Sigmoid colon (tissue), 6 donors: ENCODE measurements at regions not wholly inside any gene's neighbourhood (a gene's known extent, or its start where the extent isn't known, plus 50 kb on each side); places are given as distances from the start of the nearest gene placed in this dataset.

Experiments used
- DNase-seq: peaks from one replicate; pipeline ENCODE4 v3.0.0-alpha.2; 2019
- H3K27ac ChIP-seq, 4 donors: fragments of 200-600 bp; sonication (generic); one replicate each; pipeline ENCODE4 v1.5.1; 2016 to 2019; ENCODE audit warnings: mild to moderate bottlenecking in 1 of 4
- H3K27me3 ChIP-seq, 3 donors: fragments of 200-600 bp; sonication (generic); one replicate each; pipeline ENCODE4 v1.5.1; 2019; ENCODE audit warnings: mild to moderate bottlenecking in 1 of 3
- H3K36me3 ChIP-seq, 4 donors: fragments of 200-600 bp; sonication (generic); one replicate each; pipeline ENCODE4 v1.5.1; 2016 to 2019
- H3K4me1 ChIP-seq, 4 donors: fragments of 200-600 bp; sonication (generic); one replicate each; pipeline ENCODE4 v1.5.1; 2017 to 2019
- H3K4me3 ChIP-seq, 4 donors: fragments of 200-600 bp; sonication (generic); one replicate each; pipeline ENCODE4 v1.5.1; 2017 to 2019; ENCODE audit warnings: mild to moderate bottlenecking in 2 of 4, moderate library complexity in 1 of 4
- H3K9me3 ChIP-seq, 4 donors: fragments of 200-600 bp in 3 of 4; sonication (generic) in 3 of 4; one replicate each; pipeline versions ENCODE4 v1.5.1 to v1.6.1; 2013 to 2019
- EP300 ChIP-seq, 4 donors: sonication (generic); formaldehyde crosslinking; IDR thresholded peaks; one replicate each; pipeline ENCODE4 v1.6.1; 2017; ENCODE audit warnings: antibody characterized with exemption in 4 of 4
- POLR2A ChIP-seq, 2 donors: fragments of 450-650 bp; IDR thresholded peaks; one replicate each; pipeline ENCODE4 v1.6.1; 2016; ENCODE audit warnings: antibody characterized with exemption in 2 of 2, mild to moderate bottlenecking in 2 of 2, moderate library complexity in 2 of 2
- POLR2AphosphoS5 ChIP-seq, 4 donors: sonication (generic); formaldehyde crosslinking; IDR thresholded peaks; one replicate each; pipeline ENCODE4 v1.6.1; 2017; ENCODE audit warnings: antibody characterized with exemption in 4 of 4
- WGBS, 2 donors: extraction: QIAGEN DNeasy Blood & Tissue Kit; methylation state at CpG; one replicate each; pipeline ENCODE4 v1.1.7; 2013; 5-methylcytosine and 5-hydroxymethylcytosine counted together
- intact Hi-C: fragments of 100-400 bp; cut with DNase I; formaldehyde crosslinking; loops from one replicate; pipeline ENCODE4 v1.15.1; 2023
- TF ChIP-seq, protein P1 (sequence below), 4 experiments: fragments of 450-650 bp in 3 of 4; fragments of 200-600 bp in 1 of 4; IDR thresholded peaks; one replicate each; pipeline ENCODE4 v1.5.1; 2016 to 2019; ENCODE audit warnings: antibody characterized with exemption in 4 of 4, mild to moderate bottlenecking in 3 of 4, moderate library complexity in 2 of 4
- donor health status: healthy with polysubstance abuse.
- donor health status: healthy.

- Histone ChIP-seq H3K4me3 (no peak overlapping the region), H3K27me3 (no peaks in the 10 kb centered on the region), H3K27ac (no peak overlapping the region), H3K4me1 (peaks cover 0 to 7% (median 3%) of the 10 kb centered on the region in 4 donors), H3K9me3 (no peaks in the 10 kb centered on the region), H3K36me3 (no peaks in the 10 kb centered on the region)
- no peak for TF ChIP-seq EP300 (IDR thresholded peaks at IDR 0.05)
- TF ChIP-seq POLR2A (IDR thresholded peaks at IDR 0.05), result no peak
- TF ChIP-seq, protein P1, sequence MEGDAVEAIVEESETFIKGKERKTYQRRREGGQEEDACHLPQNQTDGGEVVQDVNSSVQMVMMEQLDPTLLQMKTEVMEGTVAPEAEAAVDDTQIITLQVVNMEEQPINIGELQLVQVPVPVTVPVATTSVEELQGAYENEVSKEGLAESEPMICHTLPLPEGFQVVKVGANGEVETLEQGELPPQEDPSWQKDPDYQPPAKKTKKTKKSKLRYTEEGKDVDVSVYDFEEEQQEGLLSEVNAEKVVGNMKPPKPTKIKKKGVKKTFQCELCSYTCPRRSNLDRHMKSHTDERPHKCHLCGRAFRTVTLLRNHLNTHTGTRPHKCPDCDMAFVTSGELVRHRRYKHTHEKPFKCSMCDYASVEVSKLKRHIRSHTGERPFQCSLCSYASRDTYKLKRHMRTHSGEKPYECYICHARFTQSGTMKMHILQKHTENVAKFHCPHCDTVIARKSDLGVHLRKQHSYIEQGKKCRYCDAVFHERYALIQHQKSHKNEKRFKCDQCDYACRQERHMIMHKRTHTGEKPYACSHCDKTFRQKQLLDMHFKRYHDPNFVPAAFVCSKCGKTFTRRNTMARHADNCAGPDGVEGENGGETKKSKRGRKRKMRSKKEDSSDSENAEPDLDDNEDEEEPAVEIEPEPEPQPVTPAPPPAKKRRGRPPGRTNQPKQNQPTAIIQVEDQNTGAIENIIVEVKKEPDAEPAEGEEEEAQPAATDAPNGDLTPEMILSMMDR (IDR thresholded peaks at IDR 0.05), result no peak
- TF ChIP-seq POLR2AphosphoS5 (IDR thresholded peaks at IDR 0.05), result no peak
- intact Hi-C loops, result no loop called here
- no peak for DNase-seq
- WGBS, 2 donors, result 63 to 79% methylated on average over 1 of the region's 1 CpG
Observed at GRCh38 chr10:105967256-105967655, 1197.2 kb downstream of the SORCS1 start.

- Histone ChIP-seq H3K9me3 (no peaks in the 10 kb centered on the region), H3K27me3 (no peaks in the 10 kb centered on the region), H3K4me1 (peaks cover 0 to 7% (median 3%) of the 10 kb centered on the region in 4 donors), H3K4me3 (no peak overlapping the region), H3K27ac (no peak overlapping the region), H3K36me3 (no peaks in the 10 kb centered on the region)
- 74 to 77% methylated on average over 1 of the region's 1 CpG for WGBS, 2 donors
- DNase-seq, result no peak
- TF ChIP-seq, protein P1 (IDR thresholded peaks at IDR 0.05), result no peak
- no peak for TF ChIP-seq POLR2A (IDR thresholded peaks at IDR 0.05)
- TF ChIP-seq EP300 (IDR thresholded peaks at IDR 0.05), result no peak
- TF ChIP-seq POLR2AphosphoS5 (IDR thresholded peaks at IDR 0.05), result no peak
- intact Hi-C loops, result no loop called here
Observed at GRCh38 chr10:105965141-105965540, 1199.4 kb downstream of the SORCS1 start.

GRCh38 chr10:105964009-105964408, 1200.5 kb downstream of the SORCS1 start:
- Histone ChIP-seq H3K9me3 (no peaks in the 10 kb centered on the region), H3K27ac (no peak overlapping the region), H3K36me3 (no peaks in the 10 kb centered on the region), H3K27me3 (no peaks in the 10 kb centered on the region), H3K4me1 (peaks cover 0 to 7% (median 3%) of the 10 kb centered on the region in 4 donors), H3K4me3 (no peak overlapping the region)
- TF ChIP-seq POLR2A (IDR thresholded peaks at IDR 0.05), result no peak
- no peak for TF ChIP-seq POLR2AphosphoS5 (IDR thresholded peaks at IDR 0.05)
- no peak for TF ChIP-seq EP300 (IDR thresholded peaks at IDR 0.05)
- TF ChIP-seq, protein P1 (IDR thresholded peaks at IDR 0.05), result no peak
- no peak for DNase-seq
- 60 to 75% methylated on average over 5 of the region's 5 CpGs for WGBS, 2 donors
- intact Hi-C loops, result no loop called here

DNA sequence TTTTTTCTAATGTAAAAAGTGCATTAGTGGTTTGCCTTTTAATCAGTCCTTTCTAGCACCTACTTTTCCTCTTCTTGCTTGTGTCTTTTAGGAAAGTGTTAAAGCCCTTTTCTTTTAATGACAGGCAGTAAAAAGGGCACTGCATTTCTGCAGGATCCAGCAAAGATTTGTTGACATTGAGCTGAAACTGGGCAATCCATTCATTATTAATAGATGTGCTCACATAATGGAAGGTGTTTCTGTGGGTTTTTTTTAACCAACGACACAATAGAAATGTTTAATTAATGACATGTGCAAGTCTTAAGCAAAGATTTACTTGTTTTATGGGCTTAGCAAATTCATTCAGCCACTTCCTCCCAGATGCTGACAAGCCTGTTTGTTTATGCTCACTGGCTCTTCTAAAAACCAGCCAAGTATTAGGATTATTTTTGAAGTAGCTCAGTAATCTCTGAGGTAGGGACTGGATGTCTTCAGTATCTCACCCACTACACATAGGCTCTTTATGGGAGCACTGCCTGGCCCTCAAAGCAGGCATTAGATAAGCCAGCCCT, 1201.1 kb downstream of the SORCS1 start:
- 8 to 17% methylated on average over 1 of the region's 1 CpG for WGBS, 2 donors
- DNase-seq, result no peak
- Histone ChIP-seq H3K4me1 (peaks cover 0 to 7% (median 3%) of the 10 kb centered on the region in 4 donors), H3K27me3 (no peaks in the 10 kb centered on the region), H3K27ac (no peak overlapping the region), H3K9me3 (no peaks in the 10 kb centered on the region), H3K4me3 (no peak overlapping the region), H3K36me3 (no peaks in the 10 kb centered on the region)
- intact Hi-C loops, result no loop called here
- TF ChIP-seq, protein P1 (IDR thresholded peaks at IDR 0.05), result no peak
- TF ChIP-seq POLR2A (IDR thresholded peaks at IDR 0.05), result no peak
- no peak for TF ChIP-seq POLR2AphosphoS5 (IDR thresholded peaks at IDR 0.05)
- no peak for TF ChIP-seq EP300 (IDR thresholded peaks at IDR 0.05)

DNA sequence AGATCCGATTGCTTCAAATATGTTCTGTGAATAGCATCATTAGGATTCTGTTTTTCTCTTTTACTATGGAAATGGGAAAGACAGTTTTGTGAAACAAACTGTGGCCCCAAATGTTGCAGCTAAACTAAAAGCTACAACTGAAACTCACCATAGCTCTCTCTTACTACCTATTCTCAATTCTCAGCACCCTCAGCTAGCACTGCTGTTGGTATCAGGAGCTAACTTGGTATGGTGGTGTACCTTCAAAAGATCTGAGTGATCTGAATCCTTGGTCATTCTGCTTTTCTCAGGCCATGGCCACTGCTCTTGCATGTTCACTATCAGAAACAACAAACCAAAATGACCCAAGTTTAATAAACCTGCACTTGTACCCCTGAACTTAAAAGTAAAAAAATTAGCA, 1208.0 kb downstream of the SORCS1 start:
- intact Hi-C loops, result loop anchor here (10.0 kb wide), 1 partner anchor 218 kb away; no protein-coding TSS in a partner anchor

More for the DNA sequence above, 1208.0 kb downstream of the SORCS1 start:
- no peaks in the 10 kb centered on the region for H3K27me3 ChIP-seq
- peaks cover 0 to 29% (median 9%) of the 10 kb centered on the region in 4 donors for H3K4me1 ChIP-seq
- peaks cover 0 to 3% (median 0%) of the 10 kb centered on the region in 4 donors for H3K9me3 ChIP-seq
- TF ChIP-seq POLR2A (IDR thresholded peaks at IDR 0.05) (no peak), POLR2AphosphoS5 (IDR thresholded peaks at IDR 0.05) (no peak), EP300 (IDR thresholded peaks at IDR 0.05) (no peak)
- TF ChIP-seq, protein P1 (IDR thresholded peaks at IDR 0.05), result no peak
- WGBS, 2 donors, result 77 to 94% methylated on average over 1 of the region's 1 CpG
- no peaks in the 10 kb centered on the region for H3K36me3 ChIP-seq
- H3K27ac ChIP-seq, result no peak overlapping the region
- H3K4me3 ChIP-seq, result no peak overlapping the region
- no peak for DNase-seq
